IMR-90 (cell line): ENCODE measurements at regions not wholly inside any gene's neighbourhood (a gene's known extent, or its start where the extent isn't known, plus 50 kb on each side); places are given as distances from the start of the nearest gene placed in this dataset.
"Not testable (repeated sequence)": the region's sequence is repeated elsewhere in the genome, so short reads cannot be mapped to it uniquely, and the experiment has no call there.

Experiments used
- ATAC-seq: fragments of 200-7000 bp; cut with Tn5 transposase; 2 replicates; pipeline ENCODE4 v1.9.1; 2020; ENCODE audit warnings: low read depth, mild to moderate bottlenecking, moderate library complexity
- BruUV-seq: library from RNA; stranded (reverse); fragments of 400-500 nt; replicated peaks from 2 replicates; lab custom pipeline; 2021; lab: Mats Ljungman, UMichigan
- CTCF ChIA-PET: fragments of 300-600 bp; formaldehyde crosslinking; extraction: SDS; loops from one replicate; lab custom pipeline; 2021; ENCODE audit warnings: antibody characterized with exemption; lab: Yijun Ruan, JAX
- POLR2A ChIA-PET: fragments of 300-600 bp; sonication (Branson Sonifier 250); formaldehyde crosslinking; loops from one replicate; lab custom pipeline; 2022; ENCODE audit warnings: antibody characterized with exemption; ENCODE audit not compliant: unreplicated experiment; lab: Charles Lee
- DNase-seq: peaks from one replicate; pipeline ENCODE4 v3.0.0; 2013
- H2AFZ ChIP-seq: replicated peaks from 2 replicates; pipeline ENCODE3; 2013; ENCODE audit warnings: low read length, mild to moderate bottlenecking; ENCODE audit not compliant: poor library complexity
- H2AK5ac ChIP-seq: 2 replicates; pipeline ENCODE4 v1.6.1; 2013; ENCODE audit warnings: low read depth, low read length, inconsistent platforms
- H2AK9ac ChIP-seq: replicated peaks from 2 replicates; pipeline ENCODE3; 2013; ENCODE audit warnings: mild to moderate bottlenecking, low read depth, low read length, moderate library complexity; ENCODE audit not compliant: poor library complexity
- H2BK120ac ChIP-seq: 2 replicates; pipeline ENCODE4 v1.6.1; 2013; ENCODE audit warnings: low read depth, low read length, inconsistent platforms
- H2BK15ac ChIP-seq: 3 replicates; pipeline ENCODE4 v1.6.1; 2013; ENCODE audit warnings: low read depth, low read length, inconsistent platforms
- H2BK20ac ChIP-seq: 2 replicates; pipeline ENCODE4 v1.6.1; 2013; ENCODE audit warnings: low read depth, mild to moderate bottlenecking, inconsistent platforms, low read length, moderate library complexity
- H2BK5ac ChIP-seq: 2 replicates; pipeline ENCODE4 v1.6.1; 2013; ENCODE audit warnings: mild to moderate bottlenecking, low read depth, low read length, inconsistent platforms; ENCODE audit not compliant: poor library complexity, severe bottlenecking
- H3K14ac ChIP-seq: replicated peaks from 2 replicates; pipeline ENCODE4 v1.6.1; 2013; ENCODE audit warnings: low read depth, low read length, inconsistent platforms
- H3K18ac ChIP-seq: 2 replicates; pipeline ENCODE4 v1.6.1; 2013; ENCODE audit warnings: low read depth, low read length, control low read depth
- H3K23ac ChIP-seq: 2 replicates; pipeline ENCODE4 v1.6.1; 2013; ENCODE audit warnings: low read depth, low read length, inconsistent platforms
- H3K27ac ChIP-seq: 2 replicates; pipeline ENCODE4 v1.5.1; 2013; ENCODE audit warnings: mild to moderate bottlenecking, control low read depth, low read length; ENCODE audit not compliant: insufficient read depth
- H3K27me3 ChIP-seq: 2 replicates; pipeline ENCODE4 v1.6.1; 2013; ENCODE audit warnings: low read length; ENCODE audit not compliant: control insufficient read depth, insufficient read depth
- H3K36me3 ChIP-seq: 2 replicates; pipeline ENCODE4 v1.6.1; 2013; ENCODE audit warnings: low read length, mixed read lengths; ENCODE audit not compliant: control insufficient read depth, insufficient read depth
- H3K4ac ChIP-seq: 2 replicates; pipeline ENCODE4 v1.6.1; 2013; ENCODE audit warnings: low read depth, low read length, inconsistent platforms
- H3K4me1 ChIP-seq: 2 replicates; pipeline ENCODE4 v1.6.1; 2013; ENCODE audit warnings: low read length, mixed read lengths; ENCODE audit not compliant: control insufficient read depth, insufficient read depth
- H3K4me2 ChIP-seq: 2 replicates; pipeline ENCODE4 v1.6.1; 2013; ENCODE audit warnings: low read depth, mild to moderate bottlenecking, control low read depth, low read length, moderate library complexity
- H3K4me3 ChIP-seq: 2 replicates; pipeline ENCODE4 v1.5.1; 2013; ENCODE audit warnings: low read depth, mild to moderate bottlenecking, control low read depth, low read length, moderate library complexity; ENCODE audit not compliant: insufficient read depth
- H3K56ac ChIP-seq: 2 replicates; pipeline ENCODE4 v1.6.1; 2013; ENCODE audit warnings: low read length, inconsistent platforms; ENCODE audit not compliant: insufficient read depth; ENCODE audit errors: extremely low read depth
- H3K79me1 ChIP-seq, 2 experiments: 2 replicates each; pipeline ENCODE4 v1.6.1; 2013; ENCODE audit warnings: low read length in 2 of 2, inconsistent platforms in 1 of 2, low read depth in 1 of 2
- H3K9ac ChIP-seq: 2 replicates; pipeline ENCODE4 v1.6.1; 2013; ENCODE audit warnings: low read depth, low read length, control low read depth
- H3K9me1 ChIP-seq: 2 replicates; pipeline ENCODE4 v1.6.1; 2013; ENCODE audit warnings: low read length, inconsistent platforms; ENCODE audit not compliant: insufficient read depth
- H3K9me3 ChIP-seq: 2 replicates; pipeline ENCODE4 v1.6.1; 2013; ENCODE audit warnings: low read length; ENCODE audit not compliant: control insufficient read depth, insufficient read depth
- H4K20me1 ChIP-seq: 2 replicates; pipeline ENCODE4 v1.6.1; 2013; ENCODE audit warnings: low read length, inconsistent platforms; ENCODE audit not compliant: insufficient read depth
- H4K5ac ChIP-seq: 2 replicates; pipeline ENCODE4 v1.6.1; 2013; ENCODE audit warnings: mild to moderate bottlenecking, low read depth, low read length, control low read depth
- H4K8ac ChIP-seq, 2 experiments: 2 replicates each; pipeline ENCODE4 v1.6.1; 2013; ENCODE audit warnings: low read depth in 2 of 2, low read length in 2 of 2, control low read depth in 1 of 2, inconsistent platforms in 1 of 2
- H4K91ac ChIP-seq: 2 replicates; pipeline ENCODE4 v1.6.1; 2013; ENCODE audit warnings: low read depth, low read length, inconsistent platforms; ENCODE audit not compliant: insufficient read depth
- CEBPB ChIP-seq: IDR thresholded peaks from 2 replicates; pipeline ENCODE4 v1.6.1; 2012; ENCODE audit warnings: low read depth, low read length, improper control_type of control experiment
- WGBS, 2 experiments: methylation state at CpG; one replicate each; pipeline versions ENCODE4 v1.1.5 to v1.1.7; 2013; ENCODE audit warnings: missing lambda C conversion rate in 2 of 2; ENCODE audit not compliant: insufficient read length in 1 of 2; ENCODE audit errors: extremely low coverage in 2 of 2; 5-methylcytosine and 5-hydroxymethylcytosine counted together
- dilution Hi-C: fragments of 300-500 bp; cut with HindIII; formaldehyde crosslinking; loops from one replicate; pipeline ENCODE4 v1.14.3; 2018; ENCODE audit warnings: low sequenced_read_pairs; ENCODE audit not compliant: unreplicated experiment
- in situ Hi-C: fragments of 300-500 bp; cut with MboI; formaldehyde crosslinking; loops from 3 replicates; pipeline ENCODE4 v1.14.3; 2019; ENCODE audit warnings: low sequenced_read_pairs, inconsistent platforms, mixed read lengths
- intact Hi-C: fragments of 100-400 bp; cut with micrococcal nuclease; formaldehyde crosslinking; loops from 2 replicates; pipeline ENCODE4 v1.10.0; 2022

DNA sequence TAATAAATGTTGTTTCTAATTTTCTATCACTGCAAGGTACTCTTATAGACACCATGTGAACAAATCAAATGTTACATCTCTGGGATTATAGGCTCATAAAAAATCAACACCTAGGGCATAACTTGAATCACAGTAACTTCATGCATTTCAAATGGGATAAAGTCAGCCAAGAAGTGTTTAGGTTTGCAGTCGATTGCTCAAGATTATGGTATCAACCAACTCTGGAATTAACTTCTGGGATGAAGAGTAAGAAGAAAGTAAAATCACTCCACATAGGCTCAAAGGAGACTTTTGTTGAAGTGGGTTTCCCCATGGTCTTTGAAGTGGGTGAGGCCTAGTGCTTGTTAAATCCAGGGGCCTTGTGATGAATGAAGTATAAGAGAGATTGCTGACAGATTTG lies 939.7 kb downstream of the LTN1 start:
- in situ Hi-C loops, result loop anchor here (5.0 to 25.0 kb wide), 5 partner anchors 282 to 1206 kb away; partner anchors contain the start of gene ADAMTS1
- Histone ChIP-seq H4K91ac (peak overlapping the region; percentile 85), H3K18ac (peak overlapping the region; percentile 57), H2AK5ac (peak overlapping the region; percentile 15; the same call in 1 of the 2 replicates), H4K5ac (peak overlapping the region; percentile 52; the same call in 1 of the 2 replicates), H3K4ac (peak overlapping the region; percentile 72; the same call in 1 of the 2 replicates), H3K14ac (peak overlapping the region; percentile 58), H3K27ac (peak overlapping the region; percentile 77), H2BK5ac (peak overlapping the region; percentile 97), H3K9ac (0 out of 2 replicates have a peak overlapping the region, but pooled peaks have one; percentile 23), H2BK120ac (peak overlapping the region; percentile 93), H2BK20ac (peak overlapping the region; percentile 96), H3K56ac (peak overlapping the region; percentile 77), H4K8ac (peak overlapping the region; percentile 37 to 69), H3K4me2 (peak overlapping the region; percentile 22; the same call in 1 of the 2 replicates), H3K23ac (peak overlapping the region; percentile 82; the same call in 1 of the 2 replicates)
- TSS peak; percentile 45 for BruUV-seq
- ATAC-seq, result peak; percentile 15; the same call in 1 of the 2 replicates
- H2AK9ac ChIP-seq, H3K36me3 ChIP-seq, H3K4me3 ChIP-seq, H2BK15ac ChIP-seq, dilution Hi-C loops, H2AFZ ChIP-seq, H3K9me1 ChIP-seq, H3K4me1 ChIP-seq, H3K79me1 ChIP-seq, POLR2A ChIA-PET, H4K20me1 ChIP-seq, H3K9me3 ChIP-seq, H3K27me3 ChIP-seq: not testable (repeated sequence)
- peak; percentile 53; the same call in 1 of the 2 replicates for TF ChIP-seq CEBPB
- CTCF ChIA-PET, result interaction anchor here (1.2 kb wide), 1 partner anchor 283 kb away, joined by 4 read pairs; no protein-coding TSS in a partner anchor
- no CpG with 5 or more reads among the region's 1 CpG for WGBS, 2 experiments
- intact Hi-C loops, result loop anchor here (2.0 to 5.0 kb wide), 2 partner anchors 888 to 1086 kb away; partner anchors contain the start of gene ADAMTS5
- DNase-seq, result peak; percentile 41
